ENCODE measurements at regions not wholly inside any gene's neighbourhood (a gene's known extent, or its start where the extent isn't known, plus 50 kb on each side); places are given as distances from the start of the nearest gene placed in this dataset.

DNA sequence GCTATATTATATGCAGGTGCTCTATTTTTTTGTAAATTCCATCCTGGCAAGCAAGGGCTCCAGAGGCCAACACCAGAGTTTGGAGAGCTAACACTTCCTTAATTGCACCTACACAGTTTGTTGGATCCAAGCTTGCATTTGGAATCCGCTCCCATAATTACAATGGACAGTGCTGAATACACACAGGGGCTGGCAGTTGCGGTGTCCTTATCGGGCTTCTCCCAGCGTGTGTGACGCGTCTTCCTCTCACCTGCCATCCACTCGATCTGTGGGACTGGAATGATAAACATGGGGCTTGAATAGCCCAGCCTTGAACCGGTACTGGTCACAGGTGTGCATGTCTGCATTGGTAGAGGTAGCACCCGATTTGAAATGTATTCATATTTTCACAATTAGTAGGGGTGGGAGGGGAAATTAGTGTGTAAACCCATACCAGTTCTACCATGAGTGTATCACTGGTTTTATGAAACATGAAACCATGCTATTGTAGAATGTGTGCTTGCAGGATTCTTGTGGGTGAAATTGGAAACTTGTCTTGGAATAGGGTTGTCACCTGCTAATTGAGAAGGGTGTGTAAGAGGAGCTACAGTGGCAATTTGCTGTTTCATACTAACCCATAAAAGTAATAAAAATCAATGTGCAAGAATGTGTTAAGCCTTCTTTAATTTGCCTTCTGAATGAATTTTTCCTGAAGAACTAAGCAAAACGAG, 316.5 kb downstream of the WDR11 start:
- no peak for DNase-seq (ENCODE audit: low read depth in 2 of 2)
- H3K4me3 ChIP-seq (replicated peaks in 1 of 2; ENCODE audit: low read depth in 2 of 2, low read length in 2 of 2): no peak overlapping the region
- TF ChIP-seq, protein P1, sequence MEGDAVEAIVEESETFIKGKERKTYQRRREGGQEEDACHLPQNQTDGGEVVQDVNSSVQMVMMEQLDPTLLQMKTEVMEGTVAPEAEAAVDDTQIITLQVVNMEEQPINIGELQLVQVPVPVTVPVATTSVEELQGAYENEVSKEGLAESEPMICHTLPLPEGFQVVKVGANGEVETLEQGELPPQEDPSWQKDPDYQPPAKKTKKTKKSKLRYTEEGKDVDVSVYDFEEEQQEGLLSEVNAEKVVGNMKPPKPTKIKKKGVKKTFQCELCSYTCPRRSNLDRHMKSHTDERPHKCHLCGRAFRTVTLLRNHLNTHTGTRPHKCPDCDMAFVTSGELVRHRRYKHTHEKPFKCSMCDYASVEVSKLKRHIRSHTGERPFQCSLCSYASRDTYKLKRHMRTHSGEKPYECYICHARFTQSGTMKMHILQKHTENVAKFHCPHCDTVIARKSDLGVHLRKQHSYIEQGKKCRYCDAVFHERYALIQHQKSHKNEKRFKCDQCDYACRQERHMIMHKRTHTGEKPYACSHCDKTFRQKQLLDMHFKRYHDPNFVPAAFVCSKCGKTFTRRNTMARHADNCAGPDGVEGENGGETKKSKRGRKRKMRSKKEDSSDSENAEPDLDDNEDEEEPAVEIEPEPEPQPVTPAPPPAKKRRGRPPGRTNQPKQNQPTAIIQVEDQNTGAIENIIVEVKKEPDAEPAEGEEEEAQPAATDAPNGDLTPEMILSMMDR (IDR thresholded peaks at IDR 0.05; ENCODE audit: low read depth, low read length): no peak

DNA sequence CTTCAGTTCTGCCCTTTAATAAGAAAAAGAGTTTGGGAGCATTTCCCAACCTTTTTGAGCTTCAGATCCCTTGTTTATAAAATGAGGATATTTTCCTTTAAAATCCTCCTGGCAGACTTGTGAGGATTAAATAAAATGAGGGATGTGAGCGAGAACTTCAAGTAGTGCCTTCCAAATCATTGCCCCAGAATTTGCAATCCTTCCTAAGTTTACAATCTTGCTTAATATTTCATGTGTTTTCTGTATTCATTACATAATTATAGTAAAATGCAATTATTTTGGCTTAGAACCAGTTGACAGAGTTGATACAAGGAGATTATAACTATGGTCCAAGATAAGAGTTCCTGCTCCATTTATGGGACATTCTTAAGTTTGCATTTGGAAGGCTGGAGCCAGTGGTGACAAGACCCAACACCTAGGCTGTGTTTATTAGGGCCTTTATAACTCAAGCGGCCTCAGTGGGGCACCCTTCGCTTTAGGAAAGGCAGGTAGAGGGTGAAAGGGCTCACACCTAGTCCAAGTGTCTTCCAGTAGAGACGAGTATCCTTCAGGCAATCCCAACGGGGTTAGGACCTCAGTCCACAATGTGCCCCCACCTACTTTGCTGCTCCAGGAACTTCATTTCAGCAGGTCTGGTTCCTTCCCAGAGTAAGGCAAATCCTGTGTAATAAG, 317.5 kb downstream of the WDR11 start:
- TF ChIP-seq, protein P1 (IDR thresholded peaks at IDR 0.05; ENCODE audit: low read depth, low read length): no peak
- H3K4me3 ChIP-seq (replicated peaks in 1 of 2; ENCODE audit: low read depth in 2 of 2, low read length in 2 of 2): no peak overlapping the region
- DNase-seq (ENCODE audit: low read depth in 2 of 2): no peak

DNA sequence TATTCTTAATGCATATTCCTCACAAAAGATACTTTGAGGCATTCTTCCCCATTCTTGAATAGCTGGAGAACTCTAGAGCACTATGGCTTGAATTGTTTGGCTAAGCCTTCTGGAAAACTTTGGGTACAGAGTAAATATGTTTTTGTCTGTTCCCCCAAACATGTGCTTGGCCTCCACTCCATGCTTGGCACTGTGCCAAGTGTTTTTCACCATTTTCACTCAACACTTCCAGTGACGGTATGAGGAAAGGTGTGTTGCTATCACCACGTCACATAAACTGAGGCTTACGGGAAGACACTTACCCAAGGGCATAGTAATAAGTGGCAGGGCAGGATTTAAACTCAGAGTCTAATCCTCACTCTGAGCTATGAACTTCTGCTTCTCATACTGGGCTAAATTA, 318.2 kb downstream of the WDR11 start:
- no peak overlapping the region for H3K4me3 ChIP-seq (replicated peaks in 1 of 2; ENCODE audit: low read depth in 2 of 2, low read length in 2 of 2)
- DNase-seq (ENCODE audit: low read depth in 2 of 2): no peak
- TF ChIP-seq, protein P1 (IDR thresholded peaks at IDR 0.05; ENCODE audit: low read depth, low read length): no peak

DNA sequence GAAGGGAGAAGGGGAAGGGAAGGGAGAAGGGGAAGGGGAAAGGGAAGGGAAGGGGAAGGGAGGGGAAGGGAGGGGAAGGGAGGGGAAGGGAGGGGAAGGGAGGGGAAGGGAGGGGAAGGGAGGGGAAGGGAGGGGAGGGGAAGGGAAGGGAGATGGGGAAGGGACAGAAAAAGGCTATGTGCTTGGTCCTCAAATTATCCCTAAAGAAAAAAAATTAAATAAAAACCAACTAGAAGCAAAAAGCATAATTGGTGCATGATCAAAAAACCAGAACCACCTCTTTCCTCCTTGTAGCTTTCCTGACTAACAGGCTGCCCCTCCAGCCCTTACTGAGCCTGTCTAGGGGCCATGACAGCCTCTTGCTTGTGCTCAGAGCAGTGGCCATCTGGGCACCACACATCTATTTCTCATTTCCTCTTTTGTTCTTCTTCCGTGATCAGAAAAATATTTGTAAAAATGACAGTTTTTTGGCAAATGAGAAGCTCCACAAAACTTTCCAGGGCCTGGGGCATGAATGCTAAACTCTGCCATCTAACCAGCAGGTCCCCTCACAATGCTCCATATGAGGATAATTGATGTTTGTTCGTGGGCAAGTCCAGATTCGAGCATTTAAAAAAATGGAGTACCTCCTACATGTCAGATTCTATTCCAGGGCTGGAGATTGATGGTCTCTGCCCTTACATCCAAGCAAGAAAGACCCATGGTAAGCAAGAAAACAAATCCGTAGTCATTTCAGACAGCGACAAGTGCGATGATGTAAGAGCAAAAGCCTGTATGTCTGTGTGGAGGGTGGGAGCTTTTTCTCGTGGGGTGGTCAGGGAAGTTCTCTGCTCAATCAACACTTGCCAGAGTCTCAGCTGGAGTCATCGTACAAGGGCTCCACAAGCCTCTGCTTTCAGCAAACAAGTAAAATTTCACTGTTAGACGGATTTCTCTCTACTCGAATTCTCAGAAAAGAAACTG, 320.9 kb downstream of the WDR11 start:
- no peak overlapping the region for H3K4me3 ChIP-seq (replicated peaks in 1 of 2; ENCODE audit: low read depth in 2 of 2, low read length in 2 of 2)
- no peak for DNase-seq (ENCODE audit: low read depth in 2 of 2)
- TF ChIP-seq, protein P1 (IDR thresholded peaks at IDR 0.05; ENCODE audit: low read depth, low read length): no peak

DNA sequence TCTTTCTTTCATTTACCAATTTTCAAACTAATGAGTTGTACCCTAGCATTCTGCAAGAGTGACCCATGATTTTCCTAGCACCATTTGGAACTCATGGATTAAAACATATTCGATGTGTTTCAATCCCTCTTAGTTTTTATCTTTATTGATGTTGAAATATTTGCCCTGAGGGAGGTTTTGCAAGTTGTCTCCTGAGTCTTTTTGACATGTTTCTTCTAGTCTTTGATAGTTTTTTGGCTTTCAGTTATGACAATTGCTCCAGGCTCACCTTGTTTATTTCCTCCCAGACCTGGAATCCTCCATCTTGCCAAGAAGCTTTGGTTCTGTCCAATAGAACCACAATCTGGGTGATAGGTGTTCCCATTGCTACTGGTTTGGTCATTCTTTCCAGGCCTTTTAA, 327.8 kb downstream of the WDR11 start:
- H3K4me3 ChIP-seq (replicated peaks in 1 of 2; ENCODE audit: low read depth in 2 of 2, low read length in 2 of 2): no peak overlapping the region
- TF ChIP-seq, protein P1 (IDR thresholded peaks at IDR 0.05; ENCODE audit: low read depth, low read length): no peak
- DNase-seq (ENCODE audit: low read depth in 2 of 2): no peak

DNA sequence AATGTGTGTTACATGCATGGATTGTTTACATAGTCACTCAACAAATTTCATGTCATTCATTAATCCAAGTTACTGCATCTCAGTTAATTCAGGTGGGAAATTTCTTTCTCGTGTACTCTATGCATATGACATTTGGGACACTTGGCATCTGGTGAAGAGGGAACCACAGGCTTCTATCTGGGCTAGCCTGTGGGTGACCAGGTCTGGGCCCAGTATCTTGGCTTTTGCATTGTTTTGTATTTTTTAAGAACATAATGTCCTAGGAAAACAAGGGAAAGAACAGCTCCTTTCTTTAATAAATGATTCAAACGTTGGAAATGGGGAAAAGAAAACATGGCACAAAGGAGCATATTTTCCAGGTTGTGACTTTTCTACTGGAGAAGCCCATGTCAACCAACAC, 331.1 kb downstream of the WDR11 start:
- TF ChIP-seq, protein P1 (IDR thresholded peaks at IDR 0.05; ENCODE audit: low read depth, low read length): no peak
- no peak overlapping the region for H3K4me3 ChIP-seq (replicated peaks in 1 of 2; ENCODE audit: low read depth in 2 of 2, low read length in 2 of 2)
- no peak for DNase-seq (ENCODE audit: low read depth in 2 of 2)

Measured in cardiac fibroblast (primary cell).